Keratinocyte (primary cell): ENCODE measurements at regions not wholly inside any gene's neighbourhood (a gene's known extent, or its start where the extent isn't known, plus 50 kb on each side); places are given as distances from the start of the nearest gene placed in this dataset.

Experiments
- DNase-seq: peaks from one replicate; pipeline ENCODE4 v3.0.0-alpha.2; 2011; ENCODE audit warnings: low read depth, missing footprints, low spot score
- FAIRE-seq: peaks from 2 replicates; lab custom pipeline; 2011; peaks lifted over from hg19 to GRCh38; lab: Jason Lieb, UNC
- H2AFZ ChIP-seq: 2 replicates; pipeline ENCODE4 v1.6.0; 2012; ENCODE audit warnings: low read length, control low read depth, inconsistent platforms; ENCODE audit not compliant: control insufficient read depth
- H3K27ac ChIP-seq: 2 replicates; pipeline ENCODE4 v1.5.1; 2011; ENCODE audit warnings: low read length; ENCODE audit not compliant: control insufficient read depth, insufficient read depth
- H3K27me3 ChIP-seq: 3 replicates; pipeline ENCODE4 v1.6.0; 2011; ENCODE audit warnings: low read length; ENCODE audit not compliant: control insufficient read depth, insufficient read depth; ENCODE audit errors: extremely low read depth
- H3K36me3 ChIP-seq, 2 experiments: 2 replicates in 1 of 2; 3 replicates in 1 of 2; pipeline ENCODE4 v1.5.1; 2011; ENCODE audit warnings: low read length in 2 of 2, mild to moderate bottlenecking in 1 of 2; ENCODE audit not compliant: control insufficient read depth in 2 of 2, insufficient read depth in 2 of 2; ENCODE audit errors: extremely low read depth in 1 of 2
- H3K4me1 ChIP-seq: 3 replicates; pipeline ENCODE4 v1.5.1; 2011; ENCODE audit warnings: low read length; ENCODE audit not compliant: control insufficient read depth, insufficient read depth; ENCODE audit errors: extremely low read depth
- H3K4me2 ChIP-seq: 3 replicates; pipeline ENCODE4 v1.6.0; 2011; ENCODE audit warnings: low read depth, low read length; ENCODE audit not compliant: control insufficient read depth, insufficient read depth; ENCODE audit errors: extremely low read depth
- H3K4me3 ChIP-seq, 3 experiments: fragments of 200-600 bp in 1 of 3; sonication (generic) in 1 of 3; 2 replicates in 2 of 3; 3 replicates in 1 of 3; pipeline ENCODE4 v1.5.1; 2011 to 2016; ENCODE audit warnings: low read length in 3 of 3, mild to moderate bottlenecking in 3 of 3, control low read depth in 2 of 3, inconsistent platforms in 1 of 3, low read depth in 1 of 3, mixed read lengths in 1 of 3, mixed run types in 1 of 3, moderate library complexity in 1 of 3; ENCODE audit not compliant: control insufficient read depth in 2 of 3, insufficient read depth in 2 of 3; ENCODE audit errors: extremely low read depth in 1 of 3
- H3K79me2 ChIP-seq: 2 replicates; pipeline ENCODE4 v1.6.0; 2012; ENCODE audit warnings: low read length; ENCODE audit not compliant: control insufficient read depth, insufficient read depth
- H3K9ac ChIP-seq: 3 replicates; pipeline ENCODE4 v1.6.0; 2011; ENCODE audit warnings: low read length; ENCODE audit not compliant: control insufficient read depth, insufficient read depth; ENCODE audit errors: extremely low read depth
- H3K9me1 ChIP-seq: 3 replicates; pipeline ENCODE4 v1.6.0; 2011; ENCODE audit warnings: low read length; ENCODE audit not compliant: control insufficient read depth, insufficient read depth; ENCODE audit errors: extremely low read depth
- H3K9me3 ChIP-seq: 2 replicates; pipeline ENCODE4 v1.5.1; 2012; ENCODE audit warnings: low read depth, low read length; ENCODE audit not compliant: control insufficient read depth
- H4K20me1 ChIP-seq: 3 replicates; pipeline ENCODE4 v1.6.0; 2011; ENCODE audit warnings: low read length; ENCODE audit not compliant: control insufficient read depth, insufficient read depth; ENCODE audit errors: extremely low read depth
- EZH2 ChIP-seq: IDR thresholded peaks from one replicate; pipeline ENCODE4 v1.6.1; 2012; ENCODE audit warnings: inconsistent platforms, mild to moderate bottlenecking, low read length, moderate library complexity
- dilution Hi-C: fragments of 300-500 bp; cut with MboI; formaldehyde crosslinking; loops from one replicate; pipeline ENCODE4 v1.7.0; 2020; ENCODE audit warnings: low sequenced_read_pairs; ENCODE audit not compliant: extremely low pct_ligation_motif_present
- TF ChIP-seq, protein P1 (sequence below), 3 experiments: IDR thresholded peaks in 1 of 3; conservative IDR thresholded peaks in 1 of 3; optimal IDR thresholded peaks in 1 of 3; 2 replicates in 2 of 3; 3 replicates in 1 of 3; pipeline versions ENCODE3 to v1.5.1; 2011; ENCODE audit warnings: low read length in 3 of 3, mild to moderate bottlenecking in 3 of 3, moderate library complexity in 2 of 3, control low read depth in 1 of 3, inconsistent platforms in 1 of 3; ENCODE audit not compliant: insufficient read depth in 2 of 3; ENCODE audit errors: extremely low read depth in 1 of 3

GRCh38 chr4:122091836-122092405, 60.2 kb upstream of the BLTP1 start:
- H4K20me1 ChIP-seq = no peaks in the 10 kb centered on the region
- no peaks in the 10 kb centered on the region for H3K36me3 ChIP-seq
- H3K4me3 ChIP-seq = no peak overlapping the region
- no peaks in the 10 kb centered on the region for H3K9me1 ChIP-seq
- TF ChIP-seq EZH2 = no peak
- TF ChIP-seq, protein P1, sequence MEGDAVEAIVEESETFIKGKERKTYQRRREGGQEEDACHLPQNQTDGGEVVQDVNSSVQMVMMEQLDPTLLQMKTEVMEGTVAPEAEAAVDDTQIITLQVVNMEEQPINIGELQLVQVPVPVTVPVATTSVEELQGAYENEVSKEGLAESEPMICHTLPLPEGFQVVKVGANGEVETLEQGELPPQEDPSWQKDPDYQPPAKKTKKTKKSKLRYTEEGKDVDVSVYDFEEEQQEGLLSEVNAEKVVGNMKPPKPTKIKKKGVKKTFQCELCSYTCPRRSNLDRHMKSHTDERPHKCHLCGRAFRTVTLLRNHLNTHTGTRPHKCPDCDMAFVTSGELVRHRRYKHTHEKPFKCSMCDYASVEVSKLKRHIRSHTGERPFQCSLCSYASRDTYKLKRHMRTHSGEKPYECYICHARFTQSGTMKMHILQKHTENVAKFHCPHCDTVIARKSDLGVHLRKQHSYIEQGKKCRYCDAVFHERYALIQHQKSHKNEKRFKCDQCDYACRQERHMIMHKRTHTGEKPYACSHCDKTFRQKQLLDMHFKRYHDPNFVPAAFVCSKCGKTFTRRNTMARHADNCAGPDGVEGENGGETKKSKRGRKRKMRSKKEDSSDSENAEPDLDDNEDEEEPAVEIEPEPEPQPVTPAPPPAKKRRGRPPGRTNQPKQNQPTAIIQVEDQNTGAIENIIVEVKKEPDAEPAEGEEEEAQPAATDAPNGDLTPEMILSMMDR (optimal IDR thresholded peaks at IDR 0.05 in 1 of 3, IDR thresholded peaks at IDR 0.05 in 1 of 3, conservative IDR thresholded peaks at IDR 0.05 in 1 of 3; ENCODE audit: extremely low read depth in 1 of 3, insufficient read depth in 2 of 3, low read length in 3 of 3) = no peak
- no peak overlapping the region for H3K27ac ChIP-seq
- no peak for FAIRE-seq
- no peak overlapping the region for H3K4me2 ChIP-seq
- no peaks in the 10 kb centered on the region for H3K79me2 ChIP-seq
- H3K9ac ChIP-seq = no peak overlapping the region
- no peak for DNase-seq
- no peak overlapping the region for H2AFZ ChIP-seq
- no peaks in the 10 kb centered on the region for H3K9me3 ChIP-seq
- dilution Hi-C loops = no loop called here
- no peaks in the 10 kb centered on the region for H3K4me1 ChIP-seq
- no peaks in the 10 kb centered on the region for H3K27me3 ChIP-seq

GRCh38 chr4:122091397-122091796, 60.7 kb upstream of the BLTP1 start:
- dilution Hi-C loops = no loop called here
- Histone ChIP-seq H3K4me3 (no peak overlapping the region), H3K4me1 (no peaks in the 10 kb centered on the region), H3K9me3 (no peaks in the 10 kb centered on the region), H3K27ac (no peak overlapping the region), H3K79me2 (no peaks in the 10 kb centered on the region), H3K4me2 (no peak overlapping the region), H4K20me1 (no peaks in the 10 kb centered on the region), H3K9ac (no peak overlapping the region), H3K9me1 (no peaks in the 10 kb centered on the region), H3K36me3 (no peaks in the 10 kb centered on the region), H2AFZ (no peak overlapping the region), H3K27me3 (no peaks in the 10 kb centered on the region)
- TF ChIP-seq, protein P1 (optimal IDR thresholded peaks at IDR 0.05 in 1 of 3, IDR thresholded peaks at IDR 0.05 in 1 of 3, conservative IDR thresholded peaks at IDR 0.05 in 1 of 3; ENCODE audit: extremely low read depth in 1 of 3, insufficient read depth in 2 of 3, low read length in 3 of 3) = no peak
- no peak for TF ChIP-seq EZH2
- DNase-seq = no peak
- no peak for FAIRE-seq
